ENCODE measurements at regions not wholly inside any gene's neighbourhood (a gene's known extent, or its start where the extent isn't known, plus 50 kb on each side); places are given as distances from the start of the nearest gene placed in this dataset.

- no peaks in the 10 kb centered on the region for H3K27me3 ChIP-seq (ENCODE audit: insufficient read depth, low read depth)
These were observed 50.9 kb downstream of the TNP1 start for GRCh38 chr2:216808805-216809425.

DNA sequence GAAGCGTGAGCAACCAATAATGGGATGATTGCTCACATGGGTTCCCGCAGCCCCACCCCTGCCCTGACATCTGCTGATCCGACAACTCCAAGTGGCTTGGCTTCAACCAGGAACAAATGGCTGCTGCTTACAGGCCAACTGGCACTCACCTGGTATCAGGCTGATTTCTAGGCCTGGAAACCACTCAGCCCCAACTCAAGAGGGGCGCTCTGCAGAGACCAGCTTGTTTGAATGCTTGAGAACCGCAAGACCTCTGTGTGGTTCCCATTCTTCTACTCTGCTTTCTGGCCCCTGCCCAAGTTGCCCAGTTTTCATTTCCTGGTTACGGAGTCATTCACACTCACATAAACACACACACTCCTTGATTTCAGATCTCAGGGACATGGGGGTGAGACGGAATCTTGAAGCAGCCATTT, 52.0 kb downstream of the TNP1 start:
- H4K20me1 ChIP-seq (ENCODE audit: insufficient read depth): no peaks in the 10 kb centered on the region
- TF ChIP-seq CTCF (conservative IDR thresholded peaks at IDR 0.05; ENCODE audit: low read depth, low read length): no peak

More at GRCh38 chr2:216808805-216809425, 50.9 kb downstream of the TNP1 start:
- Histone ChIP-seq H3K4me3 (IDR thresholded peaks at IDR 0.05; ENCODE audit: insufficient read depth, low read depth, low read length) (no peak overlapping the region), H3K4me1 (ENCODE audit: low read depth, poor library complexity, severe bottlenecking) (no peaks in the 10 kb centered on the region), H3K9ac (no peak overlapping the region), H2AFZ (ENCODE audit: low read depth) (no peak overlapping the region), H3K4me2 (no peak overlapping the region), H3K27ac (no peak overlapping the region), H3K79me2 (ENCODE audit: insufficient read depth, low read depth) (no peaks in the 10 kb centered on the region), H3K36me3 (ENCODE audit: insufficient read depth) (no peaks in the 10 kb centered on the region), H4K20me1 (ENCODE audit: insufficient read depth) (no peaks in the 10 kb centered on the region)
- no peak for TF ChIP-seq CTCF (conservative IDR thresholded peaks at IDR 0.05; ENCODE audit: low read depth, low read length)

GRCh38 chr2:216804357-216805350, 55.2 kb downstream of the TNP1 start:
- Histone ChIP-seq H4K20me1 (ENCODE audit: insufficient read depth) (no peaks in the 10 kb centered on the region), H3K36me3 (ENCODE audit: insufficient read depth) (no peaks in the 10 kb centered on the region), H2AFZ (ENCODE audit: low read depth) (no peak overlapping the region), H3K4me2 (no peak overlapping the region), H3K79me2 (ENCODE audit: insufficient read depth, low read depth) (no peaks in the 10 kb centered on the region), H3K4me3 (IDR thresholded peaks at IDR 0.05; ENCODE audit: insufficient read depth, low read depth, low read length) (no peak overlapping the region), H3K9ac (no peak overlapping the region), H3K4me1 (ENCODE audit: low read depth, poor library complexity, severe bottlenecking) (no peaks in the 10 kb centered on the region), H3K27ac (no peak overlapping the region), H3K27me3 (ENCODE audit: insufficient read depth, low read depth) (no peaks in the 10 kb centered on the region)
- TF ChIP-seq CTCF (conservative IDR thresholded peaks at IDR 0.05; ENCODE audit: low read depth, low read length): no peak

More for the DNA sequence above, 52.0 kb downstream of the TNP1 start:
- no peak overlapping the region for H3K4me3 ChIP-seq (IDR thresholded peaks at IDR 0.05; ENCODE audit: insufficient read depth, low read depth, low read length)
- no peak overlapping the region for H3K27ac ChIP-seq
- no peaks in the 10 kb centered on the region for H3K79me2 ChIP-seq (ENCODE audit: insufficient read depth, low read depth)
- H2AFZ ChIP-seq (ENCODE audit: low read depth): no peak overlapping the region
- H3K4me2 ChIP-seq: no peak overlapping the region
- H3K4me1 ChIP-seq (ENCODE audit: low read depth, poor library complexity, severe bottlenecking): no peaks in the 10 kb centered on the region
- no peak overlapping the region for H3K9ac ChIP-seq
- H3K27me3 ChIP-seq (ENCODE audit: insufficient read depth, low read depth): no peaks in the 10 kb centered on the region
- H3K36me3 ChIP-seq (ENCODE audit: insufficient read depth): no peaks in the 10 kb centered on the region

GRCh38 chr2:216803791-216804190, 56.1 kb downstream of the TNP1 start:
- H2AFZ ChIP-seq (ENCODE audit: low read depth): no peak overlapping the region

More at GRCh38 chr2:216803791-216804190, 56.1 kb downstream of the TNP1 start:
- TF ChIP-seq CTCF (conservative IDR thresholded peaks at IDR 0.05; ENCODE audit: low read depth, low read length): no peak
- Histone ChIP-seq H4K20me1 (ENCODE audit: insufficient read depth) (no peaks in the 10 kb centered on the region), H3K27me3 (ENCODE audit: insufficient read depth, low read depth) (no peaks in the 10 kb centered on the region), H3K4me3 (IDR thresholded peaks at IDR 0.05; ENCODE audit: insufficient read depth, low read depth, low read length) (no peak overlapping the region), H3K79me2 (ENCODE audit: insufficient read depth, low read depth) (no peaks in the 10 kb centered on the region), H3K36me3 (ENCODE audit: insufficient read depth) (no peaks in the 10 kb centered on the region), H3K4me2 (no peak overlapping the region), H3K9ac (no peak overlapping the region), H3K27ac (no peak overlapping the region), H3K4me1 (ENCODE audit: low read depth, poor library complexity, severe bottlenecking) (no peaks in the 10 kb centered on the region)
